Stimulated activated CD4-positive, alpha-beta T cell treated with anti-CD3 and anti-CD28 coated beads, Interleukin-1b, Interleukin-23, amount 100 ng/mL, for 24 hours (primary cell): ENCODE measurements at regions not wholly inside any gene's neighbourhood (a gene's known extent, or its start where the extent isn't known, plus 50 kb on each side); places are given as distances from the start of the nearest gene placed in this dataset.

Experiments
- DNase-seq, 4 experiments: peaks; one replicate each; pipeline ENCODE4 v3.0.0-alpha.2; 2020; ENCODE audit warnings: low read depth in 4 of 4, low spot score in 1 of 4

DNA sequence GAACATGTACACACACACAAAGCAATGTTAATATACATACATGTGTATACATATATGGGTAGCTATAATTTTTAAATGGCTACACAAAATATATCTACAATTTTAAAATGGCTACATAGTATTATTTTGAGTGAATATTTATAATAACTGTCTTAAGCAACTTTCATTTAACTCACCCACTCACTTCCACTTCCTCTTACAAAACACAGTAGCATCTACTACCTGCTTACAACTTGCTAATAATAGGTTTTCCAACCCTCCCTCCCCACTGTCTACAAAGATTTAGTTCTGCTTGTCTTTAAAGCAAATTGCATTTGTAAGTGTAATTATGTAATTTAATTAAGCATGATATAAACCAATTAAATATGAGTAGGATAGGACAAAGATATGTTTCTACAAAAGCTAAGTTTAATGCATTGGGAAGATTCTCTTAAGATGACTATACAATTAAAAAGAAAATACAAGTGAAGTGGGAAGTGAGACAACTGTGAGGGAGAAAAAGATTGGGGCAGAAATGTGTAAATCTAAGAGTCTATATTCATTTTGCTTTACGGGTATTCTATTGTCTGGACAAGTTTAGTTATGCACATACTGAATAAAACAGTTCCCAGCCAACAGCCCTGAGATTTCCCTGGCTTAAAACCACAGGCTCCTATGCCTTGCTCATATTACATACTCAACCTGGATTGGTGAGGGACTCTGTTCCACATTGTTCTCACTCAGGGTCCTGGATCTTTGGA, 583.1 kb downstream of the EFNB2 start:
- DNase-seq: no peak

GRCh38 chr13:105948143-105948542, 587.3 kb downstream of the EFNB2 start:
- DNase-seq: no peak

DNA sequence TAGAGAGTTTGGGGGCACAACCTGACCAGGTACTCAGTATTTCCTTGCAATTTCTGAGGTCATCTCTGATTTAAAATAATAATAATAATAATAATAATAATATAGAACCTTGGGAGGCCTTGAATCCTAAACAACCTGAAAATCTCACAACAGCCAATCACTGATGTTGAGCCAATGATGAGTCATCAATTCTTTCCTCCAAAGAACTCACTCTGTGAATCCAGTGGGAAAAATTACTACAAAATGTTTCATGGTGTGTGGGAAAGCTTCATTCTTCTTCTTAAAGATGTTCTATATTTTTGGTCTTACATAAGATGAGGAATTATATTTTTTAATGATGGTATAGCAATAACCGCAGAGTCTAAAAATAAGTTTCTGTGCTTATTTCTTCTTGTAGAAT, 594.6 kb downstream of the EFNB2 start:
- no peak for DNase-seq

DNA sequence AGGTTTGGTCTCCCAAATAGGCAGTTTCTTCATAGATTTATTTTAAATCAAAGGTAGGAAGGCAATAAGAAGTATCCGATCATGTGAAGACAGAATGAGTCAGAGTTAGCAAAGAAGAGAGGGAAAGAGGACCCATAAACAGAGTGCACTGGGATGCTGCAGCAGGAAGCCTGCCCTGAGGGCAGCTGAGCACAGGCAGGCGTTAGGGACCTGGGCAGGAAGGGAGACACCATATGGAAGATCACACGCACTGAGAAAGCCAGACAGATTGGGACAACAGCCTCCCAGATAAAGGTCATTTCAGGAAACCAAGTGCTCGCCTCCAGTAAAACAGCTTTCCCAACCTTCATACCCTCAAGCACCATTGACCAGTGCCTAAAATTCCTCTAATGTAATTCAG, 598.0 kb downstream of the EFNB2 start:
- no peak for DNase-seq

DNA sequence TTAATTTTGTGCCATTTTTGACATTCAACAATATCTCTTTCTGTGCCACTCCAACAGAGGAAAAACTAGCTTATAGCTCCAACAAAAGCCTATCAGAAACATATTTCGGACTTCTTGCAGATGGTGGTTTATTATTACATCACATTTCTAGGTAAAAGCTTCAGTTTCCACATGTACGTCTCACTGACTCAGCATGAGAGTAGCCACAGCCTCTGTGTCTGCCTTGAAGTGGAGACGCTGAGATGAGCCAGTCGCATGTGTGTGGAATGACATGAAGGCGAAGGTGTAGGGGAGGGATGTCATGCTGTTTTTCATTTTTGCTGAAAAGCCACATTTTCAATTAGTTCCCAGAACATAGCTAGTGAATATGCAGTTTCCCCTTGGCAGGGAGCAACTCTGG, 598.6 kb downstream of the EFNB2 start:
- DNase-seq: no peak

DNA sequence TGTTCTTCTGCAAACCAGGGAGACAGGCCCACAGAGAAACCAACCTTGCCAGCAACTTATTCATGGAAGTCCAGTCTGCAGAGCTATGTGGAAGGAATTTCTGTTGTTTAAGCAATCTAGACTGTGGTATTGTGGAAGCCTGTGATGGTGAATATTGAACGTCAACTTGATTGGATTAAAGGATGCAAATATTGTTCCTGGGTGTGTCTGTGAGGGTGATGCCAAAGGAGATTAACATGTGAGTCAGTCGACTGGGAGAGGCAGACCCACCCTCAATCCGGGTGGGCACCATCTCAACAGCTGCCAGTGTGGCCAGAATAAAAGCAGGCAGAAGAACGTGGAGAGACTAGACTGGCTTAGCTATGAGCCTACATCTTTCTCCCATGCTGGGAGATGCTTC, 606.0 kb downstream of the EFNB2 start:
- no peak for DNase-seq

DNA sequence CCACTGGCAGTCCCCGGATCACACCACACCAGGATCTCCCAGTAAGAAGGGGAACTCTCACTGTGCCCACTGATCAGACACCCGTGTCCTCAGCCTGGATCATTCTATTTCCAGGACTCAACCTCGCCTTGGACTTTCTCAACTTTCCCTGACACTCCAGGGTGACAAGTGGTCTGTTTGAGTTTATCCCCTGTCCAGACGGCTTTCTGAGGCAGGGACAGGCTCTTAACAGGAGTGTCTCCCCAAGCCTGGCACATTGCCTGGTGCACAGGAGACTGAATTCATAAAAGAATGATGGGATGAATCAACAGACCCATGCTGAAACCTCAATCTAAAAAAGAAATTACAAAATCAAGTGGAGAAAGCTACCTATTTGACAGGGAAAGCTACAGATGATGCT, 606.6 kb downstream of the EFNB2 start:
- no peak for DNase-seq

- no peak for DNase-seq
These were observed 607.4 kb downstream of the EFNB2 start for GRCh38 chr13:105928048-105928447.

- DNase-seq: no peak
These were observed 610.0 kb downstream of the EFNB2 start for GRCh38 chr13:105925496-105925895.

DNA sequence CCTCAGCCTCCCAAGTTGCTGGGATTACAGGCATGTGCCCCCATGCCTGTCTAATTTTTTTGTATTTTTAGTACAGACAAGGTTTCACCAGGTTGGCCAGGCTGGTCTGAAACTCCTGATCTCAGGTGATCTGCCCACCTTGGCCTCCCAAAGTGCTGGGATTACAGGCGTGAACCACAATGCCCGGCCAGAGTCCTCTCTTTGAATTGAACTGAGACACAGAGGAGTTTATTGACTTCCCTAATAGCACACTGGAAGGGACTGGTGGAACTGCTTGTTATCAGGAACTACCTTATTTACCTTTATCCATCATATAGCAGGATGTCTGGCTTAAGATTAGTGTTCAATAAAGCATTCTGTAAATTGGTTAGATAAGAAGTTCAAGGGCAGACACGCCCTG, 613.8 kb downstream of the EFNB2 start:
- DNase-seq: no peak

- no peak for DNase-seq
These were observed 615.1 kb downstream of the EFNB2 start for GRCh38 chr13:105920370-105920769.

DNA sequence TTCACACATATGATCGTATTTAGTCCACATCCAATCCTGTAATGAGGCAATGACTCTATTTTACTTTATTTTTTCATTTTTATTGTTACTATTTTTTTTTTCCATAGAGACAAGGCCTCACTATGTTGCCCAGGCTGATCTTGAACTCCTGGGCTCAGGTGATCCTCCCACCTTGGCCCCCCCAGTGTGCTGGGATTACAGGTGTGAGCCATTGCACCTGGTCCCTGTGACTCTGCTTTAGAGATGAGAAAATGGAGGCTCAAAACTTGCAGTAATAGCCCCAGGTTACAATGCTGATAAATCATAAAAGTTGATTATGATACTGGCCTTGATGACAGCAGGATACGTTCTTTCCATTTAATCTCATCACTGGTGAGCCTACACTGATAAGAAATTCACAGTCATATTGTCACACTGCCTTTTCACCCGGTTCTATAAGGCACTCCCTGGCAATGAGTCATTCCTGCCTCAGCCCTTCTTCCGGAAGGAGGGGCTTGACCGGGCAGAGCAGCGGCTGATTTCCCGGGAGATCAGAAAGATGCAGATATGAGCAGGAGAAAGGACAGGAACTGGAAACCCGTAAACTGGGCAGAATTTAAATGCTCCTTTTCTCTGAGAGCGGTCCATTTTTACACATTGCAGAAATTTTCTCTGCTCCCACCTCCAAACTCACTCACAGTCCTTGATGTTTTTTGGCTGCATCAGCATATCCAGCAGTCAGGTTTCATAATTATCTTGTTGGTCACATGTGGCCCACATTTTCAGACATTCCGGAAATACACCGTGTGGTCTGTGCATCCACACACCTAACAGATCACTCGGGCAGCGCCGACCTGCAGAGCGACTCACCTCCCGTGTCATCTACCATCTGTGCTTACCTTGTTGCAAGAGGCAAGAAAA, 616.4 kb downstream of the EFNB2 start:
- no peak for DNase-seq

DNA sequence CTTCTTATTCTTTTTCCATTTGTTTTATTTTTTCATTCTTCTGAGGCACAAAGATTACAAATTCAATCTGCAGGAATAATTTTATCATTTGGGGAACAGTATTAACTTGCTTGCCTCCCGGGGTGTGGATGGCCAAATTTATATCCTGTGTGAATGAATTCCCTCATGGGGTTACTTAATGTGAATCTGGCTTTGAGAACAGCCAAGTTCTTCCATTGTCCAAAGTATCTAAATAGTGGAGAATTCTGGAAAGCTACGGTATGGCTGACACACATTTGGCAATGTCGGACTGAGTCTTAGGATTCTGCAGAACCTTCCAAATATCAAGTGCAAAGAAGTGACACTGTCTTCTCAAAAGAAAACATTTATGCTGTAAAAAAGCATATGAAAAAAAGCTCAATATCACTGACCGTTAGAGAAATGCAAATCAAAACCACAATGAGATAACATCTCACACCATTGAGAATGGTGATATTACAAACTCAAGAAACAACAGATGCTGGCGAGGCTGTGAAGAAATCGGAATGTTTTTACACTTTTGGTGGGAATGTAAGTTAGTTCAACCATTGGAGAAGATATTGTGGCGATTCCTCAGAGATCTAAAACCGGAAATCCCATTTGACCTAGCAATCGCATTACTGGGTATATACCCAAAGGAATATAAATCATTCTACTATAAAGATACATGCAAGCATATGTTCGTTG, 620.2 kb downstream of the EFNB2 start:
- DNase-seq: no peak

- DNase-seq: no peak
These were observed 621.0 kb downstream of the EFNB2 start for GRCh38 chr13:105914291-105915036.

DNA sequence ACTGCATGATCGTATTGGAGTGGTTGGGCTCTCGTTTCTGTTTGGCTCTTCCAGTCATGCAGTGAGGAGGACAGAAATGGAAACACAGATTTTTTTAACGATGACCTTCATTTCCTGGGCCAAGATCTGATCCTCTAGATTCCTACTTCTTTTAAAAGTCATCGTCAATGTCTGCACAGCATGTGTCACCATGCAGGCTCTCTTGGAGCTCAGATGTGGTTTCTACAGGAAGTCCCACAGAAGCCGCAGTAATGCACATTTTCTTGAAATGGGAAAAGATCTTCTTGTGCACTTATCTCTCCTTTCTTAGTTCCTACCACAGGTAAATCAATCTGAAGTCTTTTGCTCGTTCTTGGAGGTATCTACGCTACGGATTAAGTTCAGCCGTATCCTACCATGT, 626.9 kb downstream of the EFNB2 start:
- no peak for DNase-seq

DNA sequence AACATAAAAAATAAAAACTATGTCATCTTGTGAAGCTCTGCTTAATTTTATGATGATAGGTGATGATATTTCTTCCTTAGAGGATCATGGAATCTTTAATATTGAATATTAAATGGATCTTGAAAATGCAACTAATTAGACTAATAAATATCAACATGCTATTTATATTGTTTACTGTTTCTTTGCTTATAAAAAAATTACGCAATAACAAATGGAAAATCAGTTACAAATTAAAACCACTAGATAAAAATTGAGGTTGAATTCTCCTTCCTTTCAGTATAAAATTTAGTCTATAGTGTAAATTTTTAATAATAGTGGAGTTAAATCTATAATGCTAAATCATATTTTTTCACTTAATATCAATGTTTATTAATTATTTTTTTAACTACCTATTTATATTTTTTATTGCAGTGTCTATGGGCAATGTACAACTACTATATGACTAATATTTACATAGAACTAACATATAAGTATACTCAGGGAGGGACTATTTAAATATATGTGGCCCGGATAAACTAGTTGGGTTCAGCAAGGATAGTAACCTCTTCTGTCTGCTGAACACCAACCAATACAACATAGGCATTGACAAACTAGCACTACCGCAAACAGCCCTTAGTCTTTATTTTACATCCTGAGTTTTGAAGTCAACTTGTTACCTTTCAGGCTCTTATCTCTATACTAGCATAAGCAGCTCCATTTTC, 628.0 kb downstream of the EFNB2 start:
- no peak for DNase-seq

DNA sequence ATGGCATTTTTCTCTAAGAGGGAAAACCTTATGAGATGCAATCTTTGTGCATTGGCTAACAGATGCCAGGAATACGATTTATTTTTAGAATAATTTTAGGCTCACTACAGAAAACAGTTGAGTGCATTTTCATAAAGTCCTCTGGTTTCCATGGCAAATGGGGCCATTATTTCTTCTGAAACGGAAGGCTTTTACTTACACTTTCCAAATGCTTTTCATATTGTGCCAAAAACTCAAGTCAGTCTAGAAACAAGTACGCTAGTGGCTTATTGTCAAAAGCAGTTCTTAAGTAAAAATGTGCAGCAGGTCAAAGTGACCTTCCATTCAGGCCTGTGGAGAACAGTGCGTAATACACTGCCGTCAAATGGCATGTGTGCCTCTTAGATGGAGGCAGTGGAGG, 628.7 kb downstream of the EFNB2 start:
- DNase-seq: no peak

DNA sequence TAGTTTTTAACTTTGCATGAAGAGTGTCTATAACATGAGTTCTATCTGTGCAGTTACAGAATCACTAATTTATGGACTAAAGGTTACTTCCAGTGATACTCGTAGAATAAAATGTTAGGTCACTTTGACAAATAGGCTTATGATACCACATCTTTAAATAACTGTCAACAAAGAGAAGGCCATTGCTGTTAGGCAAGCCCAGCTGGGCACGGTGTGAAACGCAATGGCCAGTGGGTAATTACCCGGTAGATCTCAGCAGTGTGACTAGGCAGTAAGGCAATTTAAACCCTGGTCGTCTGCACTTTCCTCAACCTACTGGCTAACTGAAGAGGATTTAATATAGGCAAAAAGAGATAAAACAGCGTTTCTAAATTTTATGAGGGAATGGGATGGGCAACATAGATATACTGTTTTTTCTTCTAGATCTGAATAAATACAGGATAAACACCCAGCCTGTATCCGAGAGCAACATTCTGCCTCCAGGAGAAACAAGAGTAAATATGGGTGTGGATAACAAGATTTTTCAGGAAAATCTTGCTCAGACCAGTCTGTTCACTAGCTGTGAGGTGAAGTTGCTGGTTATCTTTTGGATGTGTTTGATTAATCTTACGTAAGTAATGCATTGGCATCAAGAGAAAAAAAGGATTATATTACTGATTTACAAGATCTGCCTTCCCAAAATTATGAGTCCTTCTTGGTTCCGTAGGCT, 631.3 kb downstream of the EFNB2 start:
- DNase-seq: no peak

GRCh38 chr13:105902396-105902795, 633.1 kb downstream of the EFNB2 start:
- no peak for DNase-seq

- no peak for DNase-seq
These were observed 637.9 kb downstream of the EFNB2 start for GRCh38 chr13:105897575-105897974.
